Activated CD4-positive, alpha-beta T cell treated with anti-CD3 and anti-CD28 coated beads, Interleukin-2, amount 10 ng/mL, durations not matched to agents 7 days and 5 days (primary cell): ENCODE measurements at regions not wholly inside any gene's neighbourhood (a gene's known extent, or its start where the extent isn't known, plus 50 kb on each side); places are given as distances from the start of the nearest gene placed in this dataset.
"Not testable (repeated sequence)": the region's sequence is repeated elsewhere in the genome, so short reads cannot be mapped to it uniquely, and the experiment has no call there.

Experiments used
- CTCF ChIA-PET: fragments of 350-600 bp; sonication (Branson Sonifier 250); formaldehyde crosslinking; loops from one replicate; lab custom pipeline; 2021; ENCODE audit warnings: antibody characterized with exemption; lab: Charles Lee
- POLR2A ChIA-PET: fragments of 350-600 bp; sonication (Branson Sonifier 250); formaldehyde crosslinking; loops from one replicate; lab custom pipeline; 2021; ENCODE audit warnings: antibody characterized with exemption; lab: Charles Lee
- DNase-seq: peaks from one replicate; pipeline ENCODE4 v3.0.0-alpha.2; 2020
- H3K27ac Mint-ChIP-seq: one replicate; pipeline ENCODE4 v1.8.0; 2021; ENCODE audit warnings: mild to moderate bottlenecking, moderate library complexity, mixed read lengths
- H3K27me3 Mint-ChIP-seq: one replicate; pipeline ENCODE4 v1.8.0; 2021; ENCODE audit warnings: mixed read lengths
- H3K36me3 Mint-ChIP-seq: one replicate; pipeline ENCODE4 v1.8.0; 2021; ENCODE audit warnings: low read depth, mixed read lengths
- H3K4me1 Mint-ChIP-seq: one replicate; pipeline ENCODE4 v1.8.0; 2021; ENCODE audit warnings: mixed read lengths
- H3K4me3 Mint-ChIP-seq: one replicate; pipeline ENCODE4 v1.8.0; 2021; ENCODE audit warnings: mild to moderate bottlenecking, moderate library complexity, mixed read lengths
- H3K9me3 Mint-ChIP-seq: one replicate; pipeline ENCODE4 v1.8.0; 2021; ENCODE audit warnings: mixed read lengths

GRCh38 chr9:81052846-81053245, 636.5 kb downstream of the TLE1 start:
- Mint-ChIP-seq H3K4me3 (no peak overlapping the region), H3K4me1 (no peaks in the 10 kb centered on the region), H3K27me3 (no peaks in the 10 kb centered on the region), H3K36me3 (no peaks in the 10 kb centered on the region), H3K9me3 (no peaks in the 10 kb centered on the region), H3K27ac (no peak overlapping the region)
- CTCF ChIA-PET: no interaction called here
- POLR2A ChIA-PET: no interaction called here
- no peak for DNase-seq

- H3K9me3 Mint-ChIP-seq: no peaks in the 10 kb centered on the region
- no peak for DNase-seq
- no peak overlapping the region for H3K27ac Mint-ChIP-seq
- no peaks in the 10 kb centered on the region for H3K27me3 Mint-ChIP-seq
- H3K4me3 Mint-ChIP-seq: no peak overlapping the region
- H3K4me1 Mint-ChIP-seq: no peaks in the 10 kb centered on the region
- no peaks in the 10 kb centered on the region for H3K36me3 Mint-ChIP-seq
- ChIA-PET CTCF (no interaction called here), POLR2A (interaction anchor here (0.7 kb wide), 1 partner anchor 47 kb away, joined by 3 read pairs; no protein-coding TSS in a partner anchor)
Measured at GRCh38 chr9:81047280-81047679, 642.1 kb downstream of the TLE1 start.

GRCh38 chr9:81045658-81046057, 643.7 kb downstream of the TLE1 start:
- no peak overlapping the region for H3K4me3 Mint-ChIP-seq
- H3K9me3 Mint-ChIP-seq: no peaks in the 10 kb centered on the region
- ChIA-PET POLR2A (no interaction called here), CTCF (no interaction called here)
- H3K36me3 Mint-ChIP-seq: no peaks in the 10 kb centered on the region
- H3K27ac Mint-ChIP-seq: no peak overlapping the region
- DNase-seq: no peak
- H3K4me1 Mint-ChIP-seq: no peaks in the 10 kb centered on the region
- no peaks in the 10 kb centered on the region for H3K27me3 Mint-ChIP-seq

- POLR2A ChIA-PET: no interaction called here
- H3K27ac Mint-ChIP-seq: no peak overlapping the region
- no peaks in the 10 kb centered on the region for H3K27me3 Mint-ChIP-seq
- no peak overlapping the region for H3K4me3 Mint-ChIP-seq
- DNase-seq: no peak
- H3K4me1 Mint-ChIP-seq: no peaks in the 10 kb centered on the region
- CTCF ChIA-PET: no interaction called here
- no peaks in the 10 kb centered on the region for H3K9me3 Mint-ChIP-seq
- no peaks in the 10 kb centered on the region for H3K36me3 Mint-ChIP-seq
Measured at GRCh38 chr9:81037889-81038288, 651.5 kb downstream of the TLE1 start.

- Mint-ChIP-seq H3K4me1 (no peaks in the 10 kb centered on the region), H3K4me3 (no peak overlapping the region), H3K27ac (no peak overlapping the region), H3K27me3 (no peaks in the 10 kb centered on the region), H3K36me3 (no peaks in the 10 kb centered on the region), H3K9me3 (no peaks in the 10 kb centered on the region)
- POLR2A ChIA-PET: no interaction called here
- CTCF ChIA-PET: no interaction called here
- DNase-seq: no peak
Measured at GRCh38 chr9:81035601-81036000, 653.7 kb downstream of the TLE1 start.

GRCh38 chr9:81035171-81035570, 654.2 kb downstream of the TLE1 start:
- Mint-ChIP-seq H3K4me3 (no peak overlapping the region), H3K27ac (no peak overlapping the region), H3K27me3 (no peaks in the 10 kb centered on the region), H3K36me3 (no peaks in the 10 kb centered on the region), H3K4me1 (no peaks in the 10 kb centered on the region), H3K9me3 (no peaks in the 10 kb centered on the region)
- CTCF ChIA-PET: interaction anchor here (0.6 kb wide), 1 partner anchor 24 kb away, joined by 4 read pairs; no protein-coding TSS in a partner anchor
- POLR2A ChIA-PET: no interaction called here
- DNase-seq: no peak

GRCh38 chr9:81032831-81033230, 656.5 kb downstream of the TLE1 start:
- H3K27me3 Mint-ChIP-seq: no peaks in the 10 kb centered on the region
- POLR2A ChIA-PET: no interaction called here
- no peaks in the 10 kb centered on the region for H3K4me1 Mint-ChIP-seq
- CTCF ChIA-PET: no interaction called here
- H3K4me3 Mint-ChIP-seq: no peak overlapping the region
- H3K9me3 Mint-ChIP-seq: no peaks in the 10 kb centered on the region
- DNase-seq: no peak
- no peak overlapping the region for H3K27ac Mint-ChIP-seq
- H3K36me3 Mint-ChIP-seq: no peaks in the 10 kb centered on the region

- ChIA-PET CTCF (no interaction called here), POLR2A (no interaction called here)
- H3K36me3 Mint-ChIP-seq: no peaks in the 10 kb centered on the region
- DNase-seq: no peak
- no peaks in the 10 kb centered on the region for H3K27me3 Mint-ChIP-seq
- H3K9me3 Mint-ChIP-seq: no peaks in the 10 kb centered on the region
- H3K4me1 Mint-ChIP-seq: no peaks in the 10 kb centered on the region
- no peak overlapping the region for H3K27ac Mint-ChIP-seq
- no peak overlapping the region for H3K4me3 Mint-ChIP-seq
Measured at GRCh38 chr9:81032030-81032572, 657.2 kb downstream of the TLE1 start.

GRCh38 chr9:81031422-81032029, 657.8 kb downstream of the TLE1 start:
- Mint-ChIP-seq H3K27ac (no peak overlapping the region), H3K36me3 (no peaks in the 10 kb centered on the region), H3K9me3 (no peaks in the 10 kb centered on the region), H3K4me3 (no peak overlapping the region), H3K27me3 (no peaks in the 10 kb centered on the region), H3K4me1 (no peaks in the 10 kb centered on the region)
- CTCF ChIA-PET: no interaction called here
- POLR2A ChIA-PET: no interaction called here
- DNase-seq: no peak

- Mint-ChIP-seq H3K27me3 (no peaks in the 10 kb centered on the region), H3K4me3 (no peak overlapping the region), H3K9me3 (no peaks in the 10 kb centered on the region), H3K4me1 (no peaks in the 10 kb centered on the region), H3K36me3 (no peaks in the 10 kb centered on the region), H3K27ac (no peak overlapping the region)
- POLR2A ChIA-PET: no interaction called here
- DNase-seq: no peak
- CTCF ChIA-PET: no interaction called here
Measured at GRCh38 chr9:81030027-81030426, 659.3 kb downstream of the TLE1 start.

- ChIA-PET POLR2A (no interaction called here), CTCF (no interaction called here)
- Mint-ChIP-seq H3K9me3 (no peaks in the 10 kb centered on the region), H3K36me3 (no peaks in the 10 kb centered on the region), H3K4me3 (no peak overlapping the region), H3K4me1 (no peaks in the 10 kb centered on the region), H3K27ac (no peak overlapping the region), H3K27me3 (no peaks in the 10 kb centered on the region)
- DNase-seq: no peak
Measured at GRCh38 chr9:81028504-81028903, 660.8 kb downstream of the TLE1 start.

- H3K4me1 Mint-ChIP-seq: no peaks in the 10 kb centered on the region
- CTCF ChIA-PET: no interaction called here
- POLR2A ChIA-PET: no interaction called here
- no peaks in the 10 kb centered on the region for H3K36me3 Mint-ChIP-seq
- no peak overlapping the region for H3K4me3 Mint-ChIP-seq
- DNase-seq: no peak
- no peaks in the 10 kb centered on the region for H3K27me3 Mint-ChIP-seq
- no peak overlapping the region for H3K27ac Mint-ChIP-seq
- no peaks in the 10 kb centered on the region for H3K9me3 Mint-ChIP-seq
Measured at GRCh38 chr9:81022177-81022576, 667.2 kb downstream of the TLE1 start.

- H3K9me3 Mint-ChIP-seq, H3K27ac Mint-ChIP-seq, H3K4me3 Mint-ChIP-seq, DNase-seq, POLR2A ChIA-PET, H3K36me3 Mint-ChIP-seq, H3K27me3 Mint-ChIP-seq, H3K4me1 Mint-ChIP-seq, CTCF ChIA-PET: not testable (repeated sequence)
Measured at GRCh38 chr9:81014945-81015344, 674.4 kb downstream of the TLE1 start.

GRCh38 chr9:81013191-81013590, 676.2 kb downstream of the TLE1 start:
- H3K27ac Mint-ChIP-seq, POLR2A ChIA-PET, H3K36me3 Mint-ChIP-seq, H3K27me3 Mint-ChIP-seq, H3K9me3 Mint-ChIP-seq, CTCF ChIA-PET, DNase-seq, H3K4me3 Mint-ChIP-seq, H3K4me1 Mint-ChIP-seq: not testable (repeated sequence)
